Liver (tissue), 3 donors: ENCODE measurements at regions not wholly inside any gene's neighbourhood (a gene's known extent, or its start where the extent isn't known, plus 50 kb on each side); places are given as distances from the start of the nearest gene placed in this dataset.

ENCODE experiments used
- EGR1 ChIP-seq, 2 donors: IDR thresholded peaks; 2 replicates each; pipeline ENCODE4 v1.6.1; 2016 to 2018; ENCODE audit warnings: antibody characterized with exemption in 2 of 2, low read depth in 2 of 2
- FOXA1 ChIP-seq: IDR thresholded peaks from 2 replicates; pipeline ENCODE4 v1.6.1; 2016; ENCODE audit warnings: antibody characterized with exemption
- GABPA ChIP-seq, 2 donors: IDR thresholded peaks in 1 of 2; conservative IDR thresholded peaks in 1 of 2; 2 replicates each; pipeline ENCODE4 v1.6.1; 2016; ENCODE audit warnings: antibody characterized with exemption in 2 of 2, mild to moderate bottlenecking in 1 of 2, moderate library complexity in 1 of 2
- JUND ChIP-seq, 2 donors: IDR thresholded peaks; 2 replicates each; pipeline ENCODE4 v1.6.1; 2016; ENCODE audit warnings: antibody characterized with exemption in 2 of 2
- RXRA ChIP-seq, 2 donors: IDR thresholded peaks; 2 replicates each; pipeline ENCODE4 v1.6.1; 2017 to 2018; ENCODE audit warnings: antibody characterized with exemption in 2 of 2, mild to moderate bottlenecking in 1 of 2
- SP1 ChIP-seq: IDR thresholded peaks from 2 replicates; pipeline ENCODE4 v1.6.1; 2018; ENCODE audit warnings: antibody characterized with exemption, mild to moderate bottlenecking
- TAF1 ChIP-seq: conservative IDR thresholded peaks from 2 replicates; pipeline ENCODE4 v1.6.1; 2016; ENCODE audit warnings: antibody characterized with exemption, mild to moderate bottlenecking
- TF ChIP-seq, protein P1 (sequence below): fragments of 150-350 bp; IDR thresholded peaks from 2 replicates; pipeline ENCODE4 v1.5.1; 2017; ENCODE audit warnings: improper control_type of control experiment, low read depth, low read length; ENCODE audit not compliant: missing input control
- TF ChIP-seq, protein P2 (sequence below): IDR thresholded peaks from 2 replicates; pipeline ENCODE4 v1.6.1; 2016; ENCODE audit warnings: antibody characterized with exemption
- TF ChIP-seq, protein P3 (sequence below): IDR thresholded peaks from 2 replicates; pipeline ENCODE4 v1.6.1; 2016; ENCODE audit warnings: antibody characterized with exemption
- TF ChIP-seq, protein P4 (sequence below): IDR thresholded peaks from 2 replicates; pipeline ENCODE4 v1.6.1; 2016; ENCODE audit warnings: antibody characterized with exemption, mild to moderate bottlenecking
- donor health status: healthy.
- donor health status: healthy.

DNA sequence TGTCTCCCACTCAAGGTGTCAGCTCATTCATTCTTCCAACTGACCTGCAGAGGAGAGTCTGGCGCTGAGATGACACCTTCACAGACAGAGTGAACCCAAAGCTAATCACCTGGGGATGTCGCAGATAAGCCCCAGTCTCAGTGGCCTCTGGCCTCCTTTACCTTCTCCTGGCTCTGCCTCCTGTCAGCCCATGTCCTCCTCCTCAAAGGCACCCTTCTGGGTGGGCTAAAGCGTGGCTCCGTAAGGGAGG lies 194.1 kb downstream of the MIB1 start:
- no peak for TF ChIP-seq EGR1 (IDR thresholded peaks at IDR 0.05; ENCODE audit: low read depth in 2 of 2)
- TF ChIP-seq, protein P1, sequence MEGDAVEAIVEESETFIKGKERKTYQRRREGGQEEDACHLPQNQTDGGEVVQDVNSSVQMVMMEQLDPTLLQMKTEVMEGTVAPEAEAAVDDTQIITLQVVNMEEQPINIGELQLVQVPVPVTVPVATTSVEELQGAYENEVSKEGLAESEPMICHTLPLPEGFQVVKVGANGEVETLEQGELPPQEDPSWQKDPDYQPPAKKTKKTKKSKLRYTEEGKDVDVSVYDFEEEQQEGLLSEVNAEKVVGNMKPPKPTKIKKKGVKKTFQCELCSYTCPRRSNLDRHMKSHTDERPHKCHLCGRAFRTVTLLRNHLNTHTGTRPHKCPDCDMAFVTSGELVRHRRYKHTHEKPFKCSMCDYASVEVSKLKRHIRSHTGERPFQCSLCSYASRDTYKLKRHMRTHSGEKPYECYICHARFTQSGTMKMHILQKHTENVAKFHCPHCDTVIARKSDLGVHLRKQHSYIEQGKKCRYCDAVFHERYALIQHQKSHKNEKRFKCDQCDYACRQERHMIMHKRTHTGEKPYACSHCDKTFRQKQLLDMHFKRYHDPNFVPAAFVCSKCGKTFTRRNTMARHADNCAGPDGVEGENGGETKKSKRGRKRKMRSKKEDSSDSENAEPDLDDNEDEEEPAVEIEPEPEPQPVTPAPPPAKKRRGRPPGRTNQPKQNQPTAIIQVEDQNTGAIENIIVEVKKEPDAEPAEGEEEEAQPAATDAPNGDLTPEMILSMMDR, result no peak
- no peak for TF ChIP-seq JUND (IDR thresholded peaks at IDR 0.05)
- no peak for TF ChIP-seq SP1
- TF ChIP-seq RXRA (IDR thresholded peaks at IDR 0.05), result no peak
- TF ChIP-seq, protein P2, sequence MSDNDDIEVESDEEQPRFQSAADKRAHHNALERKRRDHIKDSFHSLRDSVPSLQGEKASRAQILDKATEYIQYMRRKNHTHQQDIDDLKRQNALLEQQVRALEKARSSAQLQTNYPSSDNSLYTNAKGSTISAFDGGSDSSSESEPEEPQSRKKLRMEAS, result no peak
- TF ChIP-seq TAF1, result no peak
- TF ChIP-seq FOXA1, result no peak
- TF ChIP-seq, protein P3, sequence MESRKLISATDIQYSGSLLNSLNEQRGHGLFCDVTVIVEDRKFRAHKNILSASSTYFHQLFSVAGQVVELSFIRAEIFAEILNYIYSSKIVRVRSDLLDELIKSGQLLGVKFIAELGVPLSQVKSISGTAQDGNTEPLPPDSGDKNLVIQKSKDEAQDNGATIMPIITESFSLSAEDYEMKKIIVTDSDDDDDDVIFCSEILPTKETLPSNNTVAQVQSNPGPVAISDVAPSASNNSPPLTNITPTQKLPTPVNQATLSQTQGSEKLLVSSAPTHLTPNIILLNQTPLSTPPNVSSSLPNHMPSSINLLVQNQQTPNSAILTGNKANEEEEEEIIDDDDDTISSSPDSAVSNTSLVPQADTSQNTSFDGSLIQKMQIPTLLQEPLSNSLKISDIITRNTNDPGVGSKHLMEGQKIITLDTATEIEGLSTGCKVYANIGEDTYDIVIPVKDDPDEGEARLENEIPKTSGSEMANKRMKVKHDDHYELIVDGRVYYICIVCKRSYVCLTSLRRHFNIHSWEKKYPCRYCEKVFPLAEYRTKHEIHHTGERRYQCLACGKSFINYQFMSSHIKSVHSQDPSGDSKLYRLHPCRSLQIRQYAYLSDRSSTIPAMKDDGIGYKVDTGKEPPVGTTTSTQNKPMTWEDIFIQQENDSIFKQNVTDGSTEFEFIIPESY, result no peak
- TF ChIP-seq, protein P4, sequence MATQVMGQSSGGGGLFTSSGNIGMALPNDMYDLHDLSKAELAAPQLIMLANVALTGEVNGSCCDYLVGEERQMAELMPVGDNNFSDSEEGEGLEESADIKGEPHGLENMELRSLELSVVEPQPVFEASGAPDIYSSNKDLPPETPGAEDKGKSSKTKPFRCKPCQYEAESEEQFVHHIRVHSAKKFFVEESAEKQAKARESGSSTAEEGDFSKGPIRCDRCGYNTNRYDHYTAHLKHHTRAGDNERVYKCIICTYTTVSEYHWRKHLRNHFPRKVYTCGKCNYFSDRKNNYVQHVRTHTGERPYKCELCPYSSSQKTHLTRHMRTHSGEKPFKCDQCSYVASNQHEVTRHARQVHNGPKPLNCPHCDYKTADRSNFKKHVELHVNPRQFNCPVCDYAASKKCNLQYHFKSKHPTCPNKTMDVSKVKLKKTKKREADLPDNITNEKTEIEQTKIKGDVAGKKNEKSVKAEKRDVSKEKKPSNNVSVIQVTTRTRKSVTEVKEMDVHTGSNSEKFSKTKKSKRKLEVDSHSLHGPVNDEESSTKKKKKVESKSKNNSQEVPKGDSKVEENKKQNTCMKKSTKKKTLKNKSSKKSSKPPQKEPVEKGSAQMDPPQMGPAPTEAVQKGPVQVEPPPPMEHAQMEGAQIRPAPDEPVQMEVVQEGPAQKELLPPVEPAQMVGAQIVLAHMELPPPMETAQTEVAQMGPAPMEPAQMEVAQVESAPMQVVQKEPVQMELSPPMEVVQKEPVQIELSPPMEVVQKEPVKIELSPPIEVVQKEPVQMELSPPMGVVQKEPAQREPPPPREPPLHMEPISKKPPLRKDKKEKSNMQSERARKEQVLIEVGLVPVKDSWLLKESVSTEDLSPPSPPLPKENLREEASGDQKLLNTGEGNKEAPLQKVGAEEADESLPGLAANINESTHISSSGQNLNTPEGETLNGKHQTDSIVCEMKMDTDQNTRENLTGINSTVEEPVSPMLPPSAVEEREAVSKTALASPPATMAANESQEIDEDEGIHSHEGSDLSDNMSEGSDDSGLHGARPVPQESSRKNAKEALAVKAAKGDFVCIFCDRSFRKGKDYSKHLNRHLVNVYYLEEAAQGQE, result no peak
- TF ChIP-seq GABPA (IDR thresholded peaks at IDR 0.05 in 1 of 2, conservative IDR thresholded peaks at IDR 0.05 in 1 of 2), result no peak
